ENCODE measurements at regions not wholly inside any gene's neighbourhood (a gene's known extent, or its start where the extent isn't known, plus 50 kb on each side); places are given as distances from the start of the nearest gene placed in this dataset.
"Not testable (repeated sequence)": the region's sequence is repeated elsewhere in the genome, so short reads cannot be mapped to it uniquely, and the experiment has no call there.

GRCh38 chr4:53699310-53699709 is 108.0 kb upstream of the LNX1 start:
- TF ChIP-seq YY1 (IDR thresholded peaks at IDR 0.05; ENCODE audit: insufficient read depth, insufficient read length); SUZ12 (IDR thresholded peaks at IDR 0.05; ENCODE audit: extremely low read depth, insufficient read depth, insufficient read length); ZNF274 (IDR thresholded peaks at IDR 0.05; ENCODE audit: low read depth, low read length): not testable (repeated sequence)
